ENCODE measurements at regions not wholly inside any gene's neighbourhood (a gene's known extent, or its start where the extent isn't known, plus 50 kb on each side); places are given as distances from the start of the nearest gene placed in this dataset.

- TF ChIP-seq SIN3A (IDR thresholded peaks at IDR 0.05; ENCODE audit: low read depth, low read length), result no peak
- TF ChIP-seq MYC (IDR thresholded peaks at IDR 0.05; ENCODE audit: insufficient read depth, insufficient read length, insufficient replicate concordance, low read length, severe bottlenecking), result no peak
- TF ChIP-seq SPI1 (IDR thresholded peaks at IDR 0.05; ENCODE audit: borderline replicate concordance, insufficient read depth, low read depth, low read length), result no peak
- no peak for TF ChIP-seq POLR2A (IDR thresholded peaks at IDR 0.05; ENCODE audit: low read depth, low read length)
- no peak for TF ChIP-seq CTCF (IDR thresholded peaks at IDR 0.05 in 2 of 3, conservative IDR thresholded peaks at IDR 0.05 in 1 of 3; ENCODE audit: control insufficient read depth in 2 of 3, extremely low read depth in 1 of 3, insufficient read depth in 1 of 3, low read depth in 3 of 3, low read length in 3 of 3)
Measured at GRCh38 chr16:49937886-49938285, 82.0 kb upstream of the ZNF423 start.

All from GM12878 (cell line).